ENCODE measurements at regions not wholly inside any gene's neighbourhood (a gene's known extent, or its start where the extent isn't known, plus 50 kb on each side); places are given as distances from the start of the nearest gene placed in this dataset.

- TF ChIP-seq, protein P1, sequence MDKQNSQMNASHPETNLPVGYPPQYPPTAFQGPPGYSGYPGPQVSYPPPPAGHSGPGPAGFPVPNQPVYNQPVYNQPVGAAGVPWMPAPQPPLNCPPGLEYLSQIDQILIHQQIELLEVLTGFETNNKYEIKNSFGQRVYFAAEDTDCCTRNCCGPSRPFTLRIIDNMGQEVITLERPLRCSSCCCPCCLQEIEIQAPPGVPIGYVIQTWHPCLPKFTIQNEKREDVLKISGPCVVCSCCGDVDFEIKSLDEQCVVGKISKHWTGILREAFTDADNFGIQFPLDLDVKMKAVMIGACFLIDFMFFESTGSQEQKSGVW (CRISPR knock-in tag; IDR thresholded peaks at IDR 0.05; ENCODE audit: borderline replicate concordance) = no peak
- TF ChIP-seq NR2F1 (CRISPR knock-in tag; IDR thresholded peaks at IDR 0.05) (no peak), MAFG (CRISPR knock-in tag; IDR thresholded peaks at IDR 0.05) (no peak), HDAC6 (IDR thresholded peaks at IDR 0.05; ENCODE audit: low read depth, low read length) (no peak), ELF4 (CRISPR knock-in tag; IDR thresholded peaks at IDR 0.05; ENCODE audit: borderline replicate concordance) (no peak), KDM1A (CRISPR knock-in tag; IDR thresholded peaks at IDR 0.05) (no peak), NFYB (CRISPR knock-in tag; IDR thresholded peaks at IDR 0.05) (no peak), TCF7L2 (IDR thresholded peaks at IDR 0.05; ENCODE audit: low read depth, low read length) (no peak), SYNCRIP (IDR thresholded peaks at IDR 0.05; ENCODE audit: insufficient read depth, low read depth, low read length) (no peak), HCFC1 (IDR thresholded peaks at IDR 0.05; ENCODE audit: low read depth, low read length) (no peak), ATF6 (CRISPR knock-in tag; conservative IDR thresholded peaks at IDR 0.05) (no peak), POLR2A (IDR thresholded peaks at IDR 0.05; ENCODE audit: insufficient read depth in 1 of 2, low read depth in 2 of 2, low read length in 2 of 2) (no peak)
- TF ChIP-seq, protein P2, sequence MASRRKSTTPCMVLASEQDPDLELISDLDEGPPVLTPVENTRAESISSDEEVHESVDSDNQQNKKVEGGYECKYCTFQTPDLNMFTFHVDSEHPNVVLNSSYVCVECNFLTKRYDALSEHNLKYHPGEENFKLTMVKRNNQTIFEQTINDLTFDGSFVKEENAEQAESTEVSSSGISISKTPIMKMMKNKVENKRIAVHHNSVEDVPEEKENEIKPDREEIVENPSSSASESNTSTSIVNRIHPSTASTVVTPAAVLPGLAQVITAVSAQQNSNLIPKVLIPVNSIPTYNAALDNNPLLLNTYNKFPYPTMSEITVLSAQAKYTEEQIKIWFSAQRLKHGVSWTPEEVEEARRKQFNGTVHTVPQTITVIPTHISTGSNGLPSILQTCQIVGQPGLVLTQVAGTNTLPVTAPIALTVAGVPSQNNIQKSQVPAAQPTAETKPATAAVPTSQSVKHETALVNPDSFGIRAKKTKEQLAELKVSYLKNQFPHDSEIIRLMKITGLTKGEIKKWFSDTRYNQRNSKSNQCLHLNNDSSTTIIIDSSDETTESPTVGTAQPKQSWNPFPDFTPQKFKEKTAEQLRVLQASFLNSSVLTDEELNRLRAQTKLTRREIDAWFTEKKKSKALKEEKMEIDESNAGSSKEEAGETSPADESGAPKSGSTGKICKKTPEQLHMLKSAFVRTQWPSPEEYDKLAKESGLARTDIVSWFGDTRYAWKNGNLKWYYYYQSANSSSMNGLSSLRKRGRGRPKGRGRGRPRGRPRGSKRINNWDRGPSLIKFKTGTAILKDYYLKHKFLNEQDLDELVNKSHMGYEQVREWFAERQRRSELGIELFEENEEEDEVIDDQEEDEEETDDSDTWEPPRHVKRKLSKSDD (CRISPR knock-in tag; IDR thresholded peaks at IDR 0.05; ENCODE audit: low read depth) = no peak
Measured at GRCh38 chr6:137970368-137970767, 103.3 kb downstream of the TNFAIP3 start.
